ENCODE measurements at regions not wholly inside any gene's neighbourhood (a gene's known extent, or its start where the extent isn't known, plus 50 kb on each side); places are given as distances from the start of the nearest gene placed in this dataset.

- TF ChIP-seq, protein P1, sequence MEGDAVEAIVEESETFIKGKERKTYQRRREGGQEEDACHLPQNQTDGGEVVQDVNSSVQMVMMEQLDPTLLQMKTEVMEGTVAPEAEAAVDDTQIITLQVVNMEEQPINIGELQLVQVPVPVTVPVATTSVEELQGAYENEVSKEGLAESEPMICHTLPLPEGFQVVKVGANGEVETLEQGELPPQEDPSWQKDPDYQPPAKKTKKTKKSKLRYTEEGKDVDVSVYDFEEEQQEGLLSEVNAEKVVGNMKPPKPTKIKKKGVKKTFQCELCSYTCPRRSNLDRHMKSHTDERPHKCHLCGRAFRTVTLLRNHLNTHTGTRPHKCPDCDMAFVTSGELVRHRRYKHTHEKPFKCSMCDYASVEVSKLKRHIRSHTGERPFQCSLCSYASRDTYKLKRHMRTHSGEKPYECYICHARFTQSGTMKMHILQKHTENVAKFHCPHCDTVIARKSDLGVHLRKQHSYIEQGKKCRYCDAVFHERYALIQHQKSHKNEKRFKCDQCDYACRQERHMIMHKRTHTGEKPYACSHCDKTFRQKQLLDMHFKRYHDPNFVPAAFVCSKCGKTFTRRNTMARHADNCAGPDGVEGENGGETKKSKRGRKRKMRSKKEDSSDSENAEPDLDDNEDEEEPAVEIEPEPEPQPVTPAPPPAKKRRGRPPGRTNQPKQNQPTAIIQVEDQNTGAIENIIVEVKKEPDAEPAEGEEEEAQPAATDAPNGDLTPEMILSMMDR (IDR thresholded peaks at IDR 0.05; ENCODE audit: poor library complexity, severe bottlenecking) = no peak
- DNase-seq (ENCODE audit: low spot score) (no peak), ATAC-seq (ENCODE audit: low read depth) (no peak)
- H3K4me1 ChIP-seq (ENCODE audit: insufficient read depth, poor library complexity, severe bottlenecking) = no peaks in the 10 kb centered on the region
- H3K27ac ChIP-seq (ENCODE audit: poor library complexity, severe bottlenecking) = no peak overlapping the region
- no peaks in the 10 kb centered on the region for H3K27me3 ChIP-seq (ENCODE audit: insufficient read depth, poor library complexity, severe bottlenecking)
- H3K4me3 ChIP-seq (ENCODE audit: severe bottlenecking) = no peak overlapping the region
- H3K36me3 ChIP-seq (ENCODE audit: low read depth) = no peaks in the 10 kb centered on the region
- no peaks in the 10 kb centered on the region for H3K9me3 ChIP-seq (ENCODE audit: severe bottlenecking)
Observed at GRCh38 chr1:38241594-38242334, 195.2 kb upstream of the POU3F1 start.

DNA sequence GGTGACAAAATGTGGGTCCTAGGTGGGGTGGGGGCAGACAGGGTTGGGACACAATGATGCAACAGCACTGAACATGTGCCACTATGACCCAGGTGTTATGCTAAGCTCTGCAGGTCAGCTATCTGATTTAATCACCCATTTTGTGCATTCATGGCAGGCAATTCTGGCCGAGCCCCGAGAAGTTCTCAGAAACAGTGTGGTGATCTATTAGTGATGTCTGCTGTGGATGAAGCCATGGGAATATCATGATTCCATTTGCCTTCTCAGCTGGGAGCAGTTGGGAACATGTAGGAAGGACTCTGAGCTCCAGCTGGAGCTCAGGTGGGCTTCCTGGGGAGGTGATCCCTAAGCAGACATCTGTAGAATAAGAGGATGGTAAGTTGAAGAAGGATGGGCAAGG, 194.0 kb upstream of the POU3F1 start:
- no peaks in the 10 kb centered on the region for H3K36me3 ChIP-seq (ENCODE audit: low read depth)
- DNase-seq (ENCODE audit: low spot score) (no peak), ATAC-seq (ENCODE audit: low read depth) (no peak)
- H3K27me3 ChIP-seq (ENCODE audit: insufficient read depth, poor library complexity, severe bottlenecking) = no peaks in the 10 kb centered on the region
- TF ChIP-seq, protein P1 (IDR thresholded peaks at IDR 0.05; ENCODE audit: poor library complexity, severe bottlenecking) = no peak
- H3K4me3 ChIP-seq (ENCODE audit: severe bottlenecking) = no peak overlapping the region
- H3K4me1 ChIP-seq (ENCODE audit: insufficient read depth, poor library complexity, severe bottlenecking) = no peaks in the 10 kb centered on the region
- no peaks in the 10 kb centered on the region for H3K9me3 ChIP-seq (ENCODE audit: severe bottlenecking)
- H3K27ac ChIP-seq (ENCODE audit: poor library complexity, severe bottlenecking) = no peak overlapping the region

GRCh38 chr1:38239258-38239835, 192.8 kb upstream of the POU3F1 start:
- Histone ChIP-seq H3K27me3 (ENCODE audit: insufficient read depth, poor library complexity, severe bottlenecking) (no peaks in the 10 kb centered on the region), H3K4me1 (ENCODE audit: insufficient read depth, poor library complexity, severe bottlenecking) (no peaks in the 10 kb centered on the region), H3K4me3 (ENCODE audit: severe bottlenecking) (no peak overlapping the region), H3K9me3 (ENCODE audit: severe bottlenecking) (no peaks in the 10 kb centered on the region), H3K36me3 (ENCODE audit: low read depth) (no peaks in the 10 kb centered on the region), H3K27ac (ENCODE audit: poor library complexity, severe bottlenecking) (no peak overlapping the region)
- no peak for DNase-seq (ENCODE audit: low spot score)
- no peak for ATAC-seq (ENCODE audit: low read depth)
- TF ChIP-seq, protein P1 (IDR thresholded peaks at IDR 0.05; ENCODE audit: poor library complexity, severe bottlenecking) = no peak

- no peaks in the 10 kb centered on the region for H3K36me3 ChIP-seq (ENCODE audit: low read depth)
- no peak overlapping the region for H3K27ac ChIP-seq (ENCODE audit: poor library complexity, severe bottlenecking)
- DNase-seq (ENCODE audit: low spot score) (no peak), ATAC-seq (ENCODE audit: low read depth) (no peak)
- H3K4me3 ChIP-seq (ENCODE audit: severe bottlenecking) = no peak overlapping the region
- no peaks in the 10 kb centered on the region for H3K4me1 ChIP-seq (ENCODE audit: insufficient read depth, poor library complexity, severe bottlenecking)
- H3K27me3 ChIP-seq (ENCODE audit: insufficient read depth, poor library complexity, severe bottlenecking) = no peaks in the 10 kb centered on the region
- TF ChIP-seq, protein P1 (IDR thresholded peaks at IDR 0.05; ENCODE audit: poor library complexity, severe bottlenecking) = no peak
- no peaks in the 10 kb centered on the region for H3K9me3 ChIP-seq (ENCODE audit: severe bottlenecking)
Observed at GRCh38 chr1:38238294-38238693, 191.7 kb upstream of the POU3F1 start.

DNA sequence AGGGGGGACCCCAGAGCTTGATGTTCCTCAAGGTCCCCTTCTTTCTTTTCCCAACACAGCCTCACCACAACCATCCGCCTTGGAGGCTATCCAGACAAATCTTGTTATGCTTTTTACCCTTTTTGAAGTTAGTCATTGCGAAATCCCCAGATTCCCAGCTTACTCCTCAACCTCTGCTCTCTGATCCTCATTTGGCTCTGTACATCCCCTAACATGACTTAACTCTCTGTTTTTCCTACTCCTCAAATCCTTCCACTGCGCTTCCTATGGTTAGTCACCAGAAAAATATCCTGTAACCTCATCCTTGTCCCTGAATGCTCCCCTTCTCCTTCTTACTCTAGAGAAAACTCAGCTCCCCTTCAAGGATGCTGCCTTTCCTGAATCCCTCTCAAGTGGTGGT, 189.1 kb upstream of the POU3F1 start:
- no peak for DNase-seq (ENCODE audit: low spot score)

More for the DNA sequence above, 189.1 kb upstream of the POU3F1 start:
- TF ChIP-seq, protein P1 (IDR thresholded peaks at IDR 0.05; ENCODE audit: poor library complexity, severe bottlenecking) = no peak
- ATAC-seq (ENCODE audit: low read depth) = peak; percentile 68
- no peaks in the 10 kb centered on the region for H3K36me3 ChIP-seq (ENCODE audit: low read depth)
- no peak overlapping the region for H3K27ac ChIP-seq (ENCODE audit: poor library complexity, severe bottlenecking)
- H3K4me3 ChIP-seq (ENCODE audit: severe bottlenecking) = no peak overlapping the region
- H3K4me1 ChIP-seq (ENCODE audit: insufficient read depth, poor library complexity, severe bottlenecking) = no peaks in the 10 kb centered on the region
- no peaks in the 10 kb centered on the region for H3K27me3 ChIP-seq (ENCODE audit: insufficient read depth, poor library complexity, severe bottlenecking)
- no peaks in the 10 kb centered on the region for H3K9me3 ChIP-seq (ENCODE audit: severe bottlenecking)

All from RWPE2 (cell line).